B cell (primary cell): ENCODE measurements at regions not wholly inside any gene's neighbourhood (a gene's known extent, or its start where the extent isn't known, plus 50 kb on each side); places are given as distances from the start of the nearest gene placed in this dataset.

Source experiments
- ATAC-seq: fragments of 200-7000 bp; cut with Tn5 transposase; one replicate; pipeline ENCODE4 v1.10.0; 2021; ENCODE audit warnings: low read depth, mild to moderate bottlenecking, moderate number of reproducible peaks, moderate library complexity
- CTCF ChIA-PET: fragments of 350-600 bp; sonication (Branson Sonifier 250); formaldehyde crosslinking; loops from one replicate; lab custom pipeline; 2021; ENCODE audit warnings: antibody characterized with exemption, inconsistent platforms; lab: Charles Lee
- POLR2A ChIA-PET: fragments of 350-600 bp; sonication (Branson Sonifier 250); formaldehyde crosslinking; loops from one replicate; lab custom pipeline; 2021; ENCODE audit warnings: antibody characterized with exemption; lab: Charles Lee
- DNase-seq: peaks from one replicate; pipeline ENCODE4 v3.0.0; 2013
- H2AFZ ChIP-seq: 2 replicates; pipeline ENCODE4 v1.6.1; 2012; ENCODE audit warnings: mild to moderate bottlenecking, low read depth, low read length; ENCODE audit not compliant: insufficient read depth, poor library complexity, severe bottlenecking
- H3K27ac ChIP-seq, 2 donors: 1 replicate in 1 of 2; 2 replicates in 1 of 2; pipeline ENCODE4 v1.5.1; 2012 to 2013; ENCODE audit warnings: low read length in 2 of 2, mild to moderate bottlenecking in 2 of 2, moderate library complexity in 1 of 2
- H3K27me3 ChIP-seq, 4 experiments: fragments of 200-600 bp in 1 of 4; sonication (generic) in 1 of 4; replicated peaks in 1 of 4; 1 replicate in 2 of 4; 2 replicates in 2 of 4; pipeline versions ENCODE4 v1.6.1 to v1.7.0; 2013 to 2016; ENCODE audit warnings: low read length in 3 of 4, mild to moderate bottlenecking in 2 of 4, mixed read lengths in 1 of 4, moderate library complexity in 1 of 4; ENCODE audit not compliant: insufficient read depth in 4 of 4, control insufficient read depth in 3 of 4; ENCODE audit errors: control extremely low read depth in 1 of 4
- H3K36me3 ChIP-seq, 2 experiments: replicated peaks in 1 of 2; 1 replicate in 1 of 2; 2 replicates in 1 of 2; pipeline versions ENCODE4 v1.6.1 to v1.7.1; 2013; ENCODE audit warnings: low read length in 1 of 2; ENCODE audit not compliant: insufficient read depth in 2 of 2, control insufficient read depth in 1 of 2; ENCODE audit errors: control extremely low read depth in 1 of 2, extremely low read depth in 1 of 2
- H3K4me1 ChIP-seq, 2 donors: fragments of 200-600 bp in 1 of 2; sonication (generic) in 1 of 2; 1 replicate in 1 of 2; 2 replicates in 1 of 2; pipeline versions ENCODE4 v1.5.1 to v1.6.1; 2013 to 2017; ENCODE audit warnings: low read length in 2 of 2; ENCODE audit not compliant: control insufficient read depth in 2 of 2, insufficient read depth in 2 of 2
- H3K4me2 ChIP-seq: replicated peaks from 2 replicates; pipeline ENCODE3; 2012; ENCODE audit warnings: mild to moderate bottlenecking, low read depth, low read length; ENCODE audit not compliant: poor library complexity, severe bottlenecking
- H3K4me3 ChIP-seq, 5 experiments: fragments of 200-600 bp in 1 of 5; sonication (generic) in 1 of 5; 1 replicate in 3 of 5; 2 replicates in 2 of 5; pipeline versions ENCODE4 v1.5.1 to v1.7.0; 2011 to 2016; ENCODE audit warnings: low read length in 4 of 5, mild to moderate bottlenecking in 4 of 5, low read depth in 2 of 5, control low read depth in 1 of 5, moderate library complexity in 1 of 5; ENCODE audit not compliant: insufficient read depth in 1 of 5; ENCODE audit errors: control extremely low read depth in 1 of 5, extremely low read depth in 1 of 5
- H3K79me2 ChIP-seq: fragments of 200-600 bp; sonication (generic); one replicate; pipeline ENCODE4 v1.6.0; 2016; ENCODE audit warnings: low read length; ENCODE audit not compliant: control insufficient read depth, insufficient read depth
- H3K9ac ChIP-seq: fragments of 200-600 bp; sonication (generic); 2 replicates; pipeline ENCODE4 v1.6.1; 2017; ENCODE audit warnings: mild to moderate bottlenecking, low read length, moderate library complexity
- H3K9me3 ChIP-seq, 3 donors: one replicate each; pipeline versions ENCODE4 v1.6.1 to v1.7.1; 2013; ENCODE audit warnings: low read length in 2 of 3; ENCODE audit not compliant: control insufficient read depth in 2 of 3, insufficient read depth in 1 of 3; ENCODE audit errors: control extremely low read depth in 1 of 3
- H4K20me1 ChIP-seq: 2 replicates; pipeline ENCODE4 v1.6.0; 2012; ENCODE audit warnings: mild to moderate bottlenecking, low read length; ENCODE audit not compliant: insufficient read depth, control insufficient read depth, poor library complexity, severe bottlenecking
- H3K27ac Mint-ChIP-seq: one replicate; pipeline ENCODE4 v1.8.0; 2021; ENCODE audit warnings: mixed read lengths
- H3K27me3 Mint-ChIP-seq: one replicate; pipeline ENCODE4 v1.8.0; 2021; ENCODE audit warnings: mixed read lengths
- H3K4me1 Mint-ChIP-seq: one replicate; pipeline ENCODE4 v1.8.0; 2021; ENCODE audit warnings: mixed read lengths
- H3K4me3 Mint-ChIP-seq: one replicate; pipeline ENCODE4 v1.8.0; 2021; ENCODE audit warnings: mixed read lengths
- H3K9me3 Mint-ChIP-seq: one replicate; pipeline ENCODE4 v1.8.0; 2022; ENCODE audit warnings: mixed read lengths; ENCODE audit not compliant: insufficient read depth
- CTCF ChIP-seq: fragments of 200-600 bp; IDR thresholded peaks from one replicate; pipeline ENCODE4 v1.8.0; 2022; ENCODE audit warnings: antibody characterized with exemption, mild to moderate bottlenecking
- EZH2 ChIP-seq: IDR thresholded peaks from 2 replicates; pipeline ENCODE4 v1.6.1; 2012; ENCODE audit warnings: borderline replicate concordance, low read depth, mild to moderate bottlenecking, moderate library complexity, low read length; ENCODE audit not compliant: insufficient read depth, poor library complexity, severe bottlenecking
- WGBS: methylation state at CpG from one replicate; pipeline ENCODE4 v1.1.5; 2013; ENCODE audit warnings: missing lambda C conversion rate; ENCODE audit not compliant: insufficient coverage; 5-methylcytosine and 5-hydroxymethylcytosine counted together
- intact Hi-C: fragments of 100-400 bp; cut with micrococcal nuclease; formaldehyde crosslinking; loops from one replicate; pipeline ENCODE4 v1.10.0; 2022

DNA sequence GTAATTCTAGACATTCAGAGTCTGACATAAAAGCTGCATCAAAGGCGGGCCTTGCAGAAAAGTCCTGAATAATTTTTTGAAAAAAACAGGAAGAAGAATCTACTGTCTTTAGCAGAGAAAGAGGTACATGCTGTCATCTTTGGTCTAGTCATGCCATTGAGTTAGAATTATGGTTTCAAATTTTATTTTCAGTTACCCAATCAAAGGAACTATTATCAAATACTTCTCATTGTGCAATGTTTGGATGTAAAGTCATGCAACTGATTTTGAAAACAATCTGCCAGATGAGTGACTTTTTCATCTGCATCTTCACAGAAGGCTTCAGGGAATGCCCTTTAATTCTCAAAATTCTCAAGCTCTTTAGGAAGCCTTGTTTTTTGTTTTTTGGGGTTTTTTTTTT is 803.5 kb downstream of the FLRT2 start:
- Mint-ChIP-seq H3K4me1 (no peaks in the 10 kb centered on the region), H3K9me3 (no peaks in the 10 kb centered on the region), H3K27me3 (no peaks in the 10 kb centered on the region), H3K4me3 (no peak overlapping the region), H3K27ac (no peak overlapping the region)
- H3K27me3 ChIP-seq, result no peaks in the 10 kb centered on the region
- intact Hi-C loops, result no loop called here
- H3K9ac ChIP-seq, result no peak overlapping the region
- 100% methylated on average over 1 of the region's 1 CpG for WGBS
- H3K27ac ChIP-seq, result no peak overlapping the region
- H4K20me1 ChIP-seq, result no peaks in the 10 kb centered on the region
- no peaks in the 10 kb centered on the region for H3K79me2 ChIP-seq
- peaks cover 0 to 2% (median 0%) of the 10 kb centered on the region in 3 donors for H3K9me3 ChIP-seq
- H3K4me3 ChIP-seq, result no peak overlapping the region
- H3K4me1 ChIP-seq, result no peaks in the 10 kb centered on the region
- no peaks in the 10 kb centered on the region for H3K36me3 ChIP-seq
- POLR2A ChIA-PET, result no interaction called here
- H3K4me2 ChIP-seq, result no peak overlapping the region
- no peak overlapping the region for H2AFZ ChIP-seq
- ATAC-seq, result no peak
- no peak for DNase-seq
- CTCF ChIA-PET, result no interaction called here
- TF ChIP-seq EZH2, result no peak

- Histone ChIP-seq H3K9me3 (no peaks in the 10 kb centered on the region), H4K20me1 (no peaks in the 10 kb centered on the region), H3K36me3 (no peaks in the 10 kb centered on the region), H3K27ac (no peak overlapping the region), H2AFZ (no peak overlapping the region), H3K4me1 (no peaks in the 10 kb centered on the region), H3K9ac (no peak overlapping the region), H3K4me2 (no peak overlapping the region), H3K27me3 (no peaks in the 10 kb centered on the region), H3K79me2 (no peaks in the 10 kb centered on the region), H3K4me3 (no peak overlapping the region)
- Mint-ChIP-seq H3K27ac (no peak overlapping the region), H3K4me3 (no peak overlapping the region), H3K9me3 (no peaks in the 10 kb centered on the region), H3K4me1 (no peaks in the 10 kb centered on the region), H3K27me3 (no peaks in the 10 kb centered on the region)
- ChIA-PET POLR2A (no interaction called here), CTCF (no interaction called here)
- ATAC-seq (no peak), DNase-seq (no peak)
- intact Hi-C loops, result no loop called here
- WGBS, result no CpG with 5 or more reads among the region's 3 CpGs
- TF ChIP-seq EZH2 (no peak), CTCF (no peak)
Observed at GRCh38 chr14:86331341-86331740, 801.4 kb downstream of the FLRT2 start.
